ENCODE measurements at regions not wholly inside any gene's neighbourhood (a gene's known extent, or its start where the extent isn't known, plus 50 kb on each side); places are given as distances from the start of the nearest gene placed in this dataset.

- H3K4me3 Mint-ChIP-seq: no peak overlapping the region
- CTCF ChIA-PET: interaction anchor here (0.7 to 2.5 kb wide), 5 partner anchors 25 to 83 kb away, joined by 3 to 14 read pairs (median 3); partner anchors contain the start of genes ACOT11 and SSBP3
- peaks cover 4% of the 10 kb centered on the region; the same call in 1 of the 2 replicates for H3K36me3 Mint-ChIP-seq
- ATAC-seq (peak; percentile 59), DNase-seq (ENCODE audit: low spot score) (no peak)
- H3K4me1 Mint-ChIP-seq: peaks cover 75% of the 10 kb centered on the region
- H3K27me3 Mint-ChIP-seq (ENCODE audit: low read depth): peaks cover 5% of the 10 kb centered on the region
- peaks cover 4% of the 10 kb centered on the region; the same call in 1 of the 2 replicates for H3K9me3 Mint-ChIP-seq
- H3K27ac Mint-ChIP-seq: peak overlapping the region; percentile 63
- TF ChIP-seq TEAD1 (CRISPR knock-in tag; IDR thresholded peaks at IDR 0.05) (peak; percentile 64; the same call in 1 of the 2 replicates), GTF2I (CRISPR knock-in tag; conservative IDR thresholded peaks at IDR 0.05) (no peak), ETV6 (CRISPR knock-in tag; IDR thresholded peaks at IDR 0.05) (peak; percentile 51; the same call in 1 of the 2 replicates)
- TF ChIP-seq, protein P1, sequence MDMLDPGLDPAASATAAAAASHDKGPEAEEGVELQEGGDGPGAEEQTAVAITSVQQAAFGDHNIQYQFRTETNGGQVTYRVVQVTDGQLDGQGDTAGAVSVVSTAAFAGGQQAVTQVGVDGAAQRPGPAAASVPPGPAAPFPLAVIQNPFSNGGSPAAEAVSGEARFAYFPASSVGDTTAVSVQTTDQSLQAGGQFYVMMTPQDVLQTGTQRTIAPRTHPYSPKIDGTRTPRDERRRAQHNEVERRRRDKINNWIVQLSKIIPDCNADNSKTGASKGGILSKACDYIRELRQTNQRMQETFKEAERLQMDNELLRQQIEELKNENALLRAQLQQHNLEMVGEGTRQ (CRISPR knock-in tag; IDR thresholded peaks at IDR 0.05): peak; percentile 38; the same call in 1 of the 2 replicates
- TF ChIP-seq, protein P2, sequence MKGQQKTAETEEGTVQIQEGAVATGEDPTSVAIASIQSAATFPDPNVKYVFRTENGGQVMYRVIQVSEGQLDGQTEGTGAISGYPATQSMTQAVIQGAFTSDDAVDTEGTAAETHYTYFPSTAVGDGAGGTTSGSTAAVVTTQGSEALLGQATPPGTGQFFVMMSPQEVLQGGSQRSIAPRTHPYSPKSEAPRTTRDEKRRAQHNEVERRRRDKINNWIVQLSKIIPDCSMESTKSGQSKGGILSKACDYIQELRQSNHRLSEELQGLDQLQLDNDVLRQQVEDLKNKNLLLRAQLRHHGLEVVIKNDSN (CRISPR knock-in tag; IDR thresholded peaks at IDR 0.05): 0 out of 2 replicates have a peak, but pooled peaks have one; percentile 33
- TF ChIP-seq, protein P3, sequence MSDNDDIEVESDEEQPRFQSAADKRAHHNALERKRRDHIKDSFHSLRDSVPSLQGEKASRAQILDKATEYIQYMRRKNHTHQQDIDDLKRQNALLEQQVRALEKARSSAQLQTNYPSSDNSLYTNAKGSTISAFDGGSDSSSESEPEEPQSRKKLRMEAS (CRISPR knock-in tag; IDR thresholded peaks at IDR 0.05): peak; percentile 65
- TF ChIP-seq, protein P4, sequence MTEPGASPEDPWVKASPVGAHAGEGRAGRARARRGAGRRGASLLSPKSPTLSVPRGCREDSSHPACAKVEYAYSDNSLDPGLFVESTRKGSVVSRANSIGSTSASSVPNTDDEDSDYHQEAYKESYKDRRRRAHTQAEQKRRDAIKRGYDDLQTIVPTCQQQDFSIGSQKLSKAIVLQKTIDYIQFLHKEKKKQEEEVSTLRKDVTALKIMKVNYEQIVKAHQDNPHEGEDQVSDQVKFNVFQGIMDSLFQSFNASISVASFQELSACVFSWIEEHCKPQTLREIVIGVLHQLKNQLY (CRISPR knock-in tag; IDR thresholded peaks at IDR 0.05): no peak
- TF ChIP-seq, protein P5, sequence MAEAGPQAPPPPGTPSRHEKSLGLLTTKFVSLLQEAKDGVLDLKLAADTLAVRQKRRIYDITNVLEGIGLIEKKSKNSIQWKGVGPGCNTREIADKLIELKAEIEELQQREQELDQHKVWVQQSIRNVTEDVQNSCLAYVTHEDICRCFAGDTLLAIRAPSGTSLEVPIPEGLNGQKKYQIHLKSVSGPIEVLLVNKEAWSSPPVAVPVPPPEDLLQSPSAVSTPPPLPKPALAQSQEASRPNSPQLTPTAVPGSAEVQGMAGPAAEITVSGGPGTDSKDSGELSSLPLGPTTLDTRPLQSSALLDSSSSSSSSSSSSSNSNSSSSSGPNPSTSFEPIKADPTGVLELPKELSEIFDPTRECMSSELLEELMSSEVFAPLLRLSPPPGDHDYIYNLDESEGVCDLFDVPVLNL (CRISPR knock-in tag; IDR thresholded peaks at IDR 0.05; ENCODE audit: borderline replicate concordance, low read depth): no peak
- TF ChIP-seq, protein P6, sequence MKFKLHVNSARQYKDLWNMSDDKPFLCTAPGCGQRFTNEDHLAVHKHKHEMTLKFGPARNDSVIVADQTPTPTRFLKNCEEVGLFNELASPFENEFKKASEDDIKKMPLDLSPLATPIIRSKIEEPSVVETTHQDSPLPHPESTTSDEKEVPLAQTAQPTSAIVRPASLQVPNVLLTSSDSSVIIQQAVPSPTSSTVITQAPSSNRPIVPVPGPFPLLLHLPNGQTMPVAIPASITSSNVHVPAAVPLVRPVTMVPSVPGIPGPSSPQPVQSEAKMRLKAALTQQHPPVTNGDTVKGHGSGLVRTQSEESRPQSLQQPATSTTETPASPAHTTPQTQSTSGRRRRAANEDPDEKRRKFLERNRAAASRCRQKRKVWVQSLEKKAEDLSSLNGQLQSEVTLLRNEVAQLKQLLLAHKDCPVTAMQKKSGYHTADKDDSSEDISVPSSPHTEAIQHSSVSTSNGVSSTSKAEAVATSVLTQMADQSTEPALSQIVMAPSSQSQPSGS (CRISPR knock-in tag; IDR thresholded peaks at IDR 0.05; ENCODE audit: borderline replicate concordance, low read depth): no peak
- POLR2A ChIA-PET: interaction anchor here (0.5 to 2.6 kb wide), 6 partner anchors 9 to 152 kb away, joined by 3 to 18 read pairs (median 4); partner anchors contain the start of gene SSBP3
These were observed 58.4 kb upstream of the SSBP3 start for GRCh38 chr1:54464477-54465146.

DNA sequence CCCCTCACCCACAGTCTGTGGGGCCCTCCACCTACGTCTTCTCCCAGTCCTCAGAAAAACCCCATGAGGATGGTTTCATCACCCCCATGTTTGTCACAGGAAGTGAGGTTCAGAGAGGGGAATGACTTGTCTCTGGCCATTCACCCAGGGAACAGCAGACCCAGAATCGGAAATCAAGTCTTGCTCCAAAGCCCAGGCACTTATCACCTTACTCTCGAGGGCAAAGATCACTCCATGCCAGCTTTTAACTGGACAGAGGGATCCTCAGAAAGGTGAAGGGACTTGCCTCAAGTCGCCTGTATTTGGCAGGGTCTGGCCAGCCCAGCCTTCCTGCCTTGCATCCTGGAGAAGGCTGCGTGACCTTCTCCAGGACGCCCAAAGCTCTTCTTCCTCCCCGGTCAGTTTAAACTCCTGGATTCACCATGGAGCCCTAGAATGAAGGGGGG is 57.9 kb upstream of the SSBP3 start:
- POLR2A ChIA-PET: interaction anchor here (0.5 to 2.6 kb wide), 4 partner anchors 8 to 86 kb away, joined by 3 to 18 read pairs (median 4); partner anchors contain the start of gene SSBP3
- CTCF ChIA-PET: interaction anchor here (1.2 to 2.5 kb wide), 3 partner anchors 25 to 328 kb away, joined by 4 to 14 read pairs (median 5); partner anchors contain the start of gene SSBP3

More for the DNA sequence above, 57.9 kb upstream of the SSBP3 start:
- TF ChIP-seq AFF4 (CRISPR knock-in tag; IDR thresholded peaks at IDR 0.05; ENCODE audit: borderline replicate concordance) (no peak), IRF2 (CRISPR knock-in tag; IDR thresholded peaks at IDR 0.05; ENCODE audit: borderline replicate concordance, low read depth) (no peak), NR3C1 (CRISPR knock-in tag; conservative IDR thresholded peaks at IDR 0.05; ENCODE audit: low read depth) (no peak), ELF4 (CRISPR knock-in tag; IDR thresholded peaks at IDR 0.05; ENCODE audit: low read depth) (no peak), ZNF532 (CRISPR knock-in tag; IDR thresholded peaks at IDR 0.05; ENCODE audit: borderline replicate concordance) (no peak), ZNF671 (CRISPR knock-in tag; IDR thresholded peaks at IDR 0.05) (no peak)
- TF ChIP-seq, protein P7, sequence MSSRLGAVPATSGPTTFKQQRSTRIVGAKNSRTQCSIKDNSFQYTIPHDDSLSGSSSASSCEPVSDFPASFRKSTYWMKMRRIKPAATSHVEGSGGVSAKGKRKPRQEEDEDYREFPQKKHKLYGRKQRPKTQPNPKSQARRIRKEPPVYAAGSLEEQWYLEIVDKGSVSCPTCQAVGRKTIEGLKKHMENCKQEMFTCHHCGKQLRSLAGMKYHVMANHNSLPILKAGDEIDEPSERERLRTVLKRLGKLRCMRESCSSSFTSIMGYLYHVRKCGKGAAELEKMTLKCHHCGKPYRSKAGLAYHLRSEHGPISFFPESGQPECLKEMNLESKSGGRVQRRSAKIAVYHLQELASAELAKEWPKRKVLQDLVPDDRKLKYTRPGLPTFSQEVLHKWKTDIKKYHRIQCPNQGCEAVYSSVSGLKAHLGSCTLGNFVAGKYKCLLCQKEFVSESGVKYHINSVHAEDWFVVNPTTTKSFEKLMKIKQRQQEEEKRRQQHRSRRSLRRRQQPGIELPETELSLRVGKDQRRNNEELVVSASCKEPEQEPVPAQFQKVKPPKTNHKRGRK (CRISPR knock-in tag; IDR thresholded peaks at IDR 0.05; ENCODE audit: borderline replicate concordance): no peak
- Mint-ChIP-seq H3K4me1 (peaks cover 80% of the 10 kb centered on the region), H3K9me3 (peaks cover 4% of the 10 kb centered on the region; the same call in 1 of the 2 replicates), H3K27ac (no peak overlapping the region), H3K27me3 (ENCODE audit: low read depth) (no peaks in the 10 kb centered on the region; the same call in 1 of the 2 replicates), H3K4me3 (no peak overlapping the region), H3K36me3 (peaks cover 4% of the 10 kb centered on the region; the same call in 1 of the 2 replicates)
- no peak for DNase-seq (ENCODE audit: low spot score)
- ATAC-seq: no peak
